A549 (cell line): ENCODE measurements at regions not wholly inside any gene's neighbourhood (a gene's known extent, or its start where the extent isn't known, plus 50 kb on each side); places are given as distances from the start of the nearest gene placed in this dataset.

Source experiments
- CHD2 ChIP-seq: fragments of 150-350 bp; IDR thresholded peaks from 2 replicates; pipeline ENCODE4 v1.6.1; 2014; ENCODE audit warnings: low read length; ENCODE audit not compliant: partially characterized antibody
- EP300 ChIP-seq, 2 experiments: fragments of >200 bp; sonication (Bioruptor Twin); formaldehyde crosslinking; IDR thresholded peaks; 2 replicates in 1 of 2; 3 replicates in 1 of 2; pipeline ENCODE4 v1.6.1; 2016 to 2017
- FOSL2 ChIP-seq, 2 experiments: fragments of 450-650 bp in 1 of 2; fragments of >200 bp in 1 of 2; sonication (Bioruptor Twin) in 1 of 2; formaldehyde crosslinking; IDR thresholded peaks; 2 replicates each; pipeline versions ENCODE4 v1.5.0 to v1.6.1; 2016 to 2020; ENCODE audit warnings: mild to moderate bottlenecking in 1 of 2, moderate library complexity in 1 of 2
- NR3C1 ChIP-seq: fragments of >200 bp; sonication (Bioruptor Twin); formaldehyde crosslinking; IDR thresholded peaks from 3 replicates; pipeline ENCODE4 v1.6.1; 2017
- POLR2A ChIP-seq: IDR thresholded peaks from 2 replicates; pipeline ENCODE4 v1.6.1; 2012; ENCODE audit warnings: mild to moderate bottlenecking, low read length
- POLR2AphosphoS2 ChIP-seq: conservative IDR thresholded peaks from 2 replicates; pipeline ENCODE4 v1.6.1; 2012; ENCODE audit warnings: low read length, improper control_type of control experiment, inconsistent platforms
- RAD21 ChIP-seq, 2 experiments: fragments of >200 bp in 1 of 2; sonication (Bioruptor Twin) in 1 of 2; formaldehyde crosslinking in 1 of 2; IDR thresholded peaks in 1 of 2; conservative IDR thresholded peaks in 1 of 2; 2 replicates in 1 of 2; 3 replicates in 1 of 2; pipeline ENCODE4 v1.6.1; 2012 to 2018; ENCODE audit warnings: inconsistent platforms in 1 of 2
- TF ChIP-seq, protein P1 (sequence below): fragments of >200 bp; sonication (Bioruptor Twin); formaldehyde crosslinking; IDR thresholded peaks from 3 replicates; pipeline ENCODE4 v1.5.1; 2016
- TF ChIP-seq, protein P2 (sequence below): fragments of 450-650 bp; IDR thresholded peaks from 2 replicates; pipeline ENCODE4 v1.6.1; 2014; ENCODE audit warnings: antibody characterized with exemption

DNA sequence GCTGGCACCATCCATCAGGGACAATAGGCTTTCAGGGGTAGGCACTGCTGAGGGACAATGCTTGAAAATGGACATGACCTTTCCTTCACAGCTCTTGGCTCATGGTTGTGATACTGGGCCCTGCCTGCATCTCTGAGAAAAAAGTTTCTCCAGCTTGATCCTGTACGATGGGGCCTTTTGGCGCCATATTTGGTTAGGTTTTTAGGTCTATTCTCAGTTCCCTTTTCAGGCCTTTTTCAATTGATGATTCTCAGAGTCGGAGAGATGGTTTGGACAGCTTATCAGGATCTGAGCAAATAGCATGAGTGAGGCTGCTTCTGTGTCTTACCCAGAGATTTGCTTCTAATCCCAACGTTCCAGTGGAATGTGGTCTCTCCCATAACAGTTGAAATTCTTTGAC lies 141.6 kb downstream of the ZNF518B start:
- TF ChIP-seq, protein P1, sequence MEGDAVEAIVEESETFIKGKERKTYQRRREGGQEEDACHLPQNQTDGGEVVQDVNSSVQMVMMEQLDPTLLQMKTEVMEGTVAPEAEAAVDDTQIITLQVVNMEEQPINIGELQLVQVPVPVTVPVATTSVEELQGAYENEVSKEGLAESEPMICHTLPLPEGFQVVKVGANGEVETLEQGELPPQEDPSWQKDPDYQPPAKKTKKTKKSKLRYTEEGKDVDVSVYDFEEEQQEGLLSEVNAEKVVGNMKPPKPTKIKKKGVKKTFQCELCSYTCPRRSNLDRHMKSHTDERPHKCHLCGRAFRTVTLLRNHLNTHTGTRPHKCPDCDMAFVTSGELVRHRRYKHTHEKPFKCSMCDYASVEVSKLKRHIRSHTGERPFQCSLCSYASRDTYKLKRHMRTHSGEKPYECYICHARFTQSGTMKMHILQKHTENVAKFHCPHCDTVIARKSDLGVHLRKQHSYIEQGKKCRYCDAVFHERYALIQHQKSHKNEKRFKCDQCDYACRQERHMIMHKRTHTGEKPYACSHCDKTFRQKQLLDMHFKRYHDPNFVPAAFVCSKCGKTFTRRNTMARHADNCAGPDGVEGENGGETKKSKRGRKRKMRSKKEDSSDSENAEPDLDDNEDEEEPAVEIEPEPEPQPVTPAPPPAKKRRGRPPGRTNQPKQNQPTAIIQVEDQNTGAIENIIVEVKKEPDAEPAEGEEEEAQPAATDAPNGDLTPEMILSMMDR: no peak
- TF ChIP-seq POLR2A (no peak), RAD21 (conservative IDR thresholded peaks at IDR 0.05 in 1 of 2, IDR thresholded peaks at IDR 0.05 in 1 of 2) (no peak), POLR2AphosphoS2 (no peak), FOSL2 (IDR thresholded peaks at IDR 0.05) (no peak), FOSL2 (CRISPR knock-in tag; IDR thresholded peaks at IDR 0.05) (no peak), CHD2 (no peak), NR3C1 (no peak), EP300 (IDR thresholded peaks at IDR 0.05) (no peak)
- TF ChIP-seq, protein P2, sequence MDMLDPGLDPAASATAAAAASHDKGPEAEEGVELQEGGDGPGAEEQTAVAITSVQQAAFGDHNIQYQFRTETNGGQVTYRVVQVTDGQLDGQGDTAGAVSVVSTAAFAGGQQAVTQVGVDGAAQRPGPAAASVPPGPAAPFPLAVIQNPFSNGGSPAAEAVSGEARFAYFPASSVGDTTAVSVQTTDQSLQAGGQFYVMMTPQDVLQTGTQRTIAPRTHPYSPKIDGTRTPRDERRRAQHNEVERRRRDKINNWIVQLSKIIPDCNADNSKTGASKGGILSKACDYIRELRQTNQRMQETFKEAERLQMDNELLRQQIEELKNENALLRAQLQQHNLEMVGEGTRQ: no peak
